Peyer's patch (tissue), 4 donors: ENCODE measurements at regions not wholly inside any gene's neighbourhood (a gene's known extent, or its start where the extent isn't known, plus 50 kb on each side); places are given as distances from the start of the nearest gene placed in this dataset.
A peak's percentile ranks its signal among the peaks of the same experiment; 100 is the strongest.

Source experiments
- DNase-seq, 3 donors: peaks; one replicate each; pipeline ENCODE4 v3.0.0-alpha.2; 2017 to 2019
- H3K27ac ChIP-seq, 4 donors: fragments of 200-600 bp; sonication (generic); one replicate each; pipeline ENCODE4 v1.5.1; 2016 to 2019
- H3K27me3 ChIP-seq, 2 donors: fragments of 200-600 bp; sonication (generic); one replicate each; pipeline ENCODE4 v1.5.1; 2019
- H3K36me3 ChIP-seq, 3 donors: fragments of 200-600 bp; sonication (generic); one replicate each; pipeline ENCODE4 v1.5.1; 2016 to 2019
- H3K4me1 ChIP-seq, 4 donors: fragments of 200-600 bp; sonication (generic); one replicate each; pipeline ENCODE4 v1.5.1; 2016 to 2019
- H3K4me3 ChIP-seq, 4 donors: fragments of 200-600 bp; sonication (generic); 1 replicate in 3 of 4; 2 replicates in 1 of 4; pipeline ENCODE4 v1.5.1; 2016 to 2019; ENCODE audit warnings: mild to moderate bottlenecking in 1 of 4
- H3K9me3 ChIP-seq, 4 donors: fragments of 200-600 bp; sonication (generic); one replicate each; pipeline ENCODE4 v1.5.1; 2016 to 2019; ENCODE audit warnings: mild to moderate bottlenecking in 1 of 4
- CTCF ChIP-seq, 6 experiments: fragments of 450-650 bp in 4 of 6; fragments of 200-600 bp in 2 of 6; sonication (generic) in 1 of 6; IDR thresholded peaks; one replicate each; pipeline ENCODE4 v1.5.1; 2017 to 2019; ENCODE audit warnings: antibody characterized with exemption in 6 of 6, mild to moderate bottlenecking in 3 of 6, moderate library complexity in 1 of 6
- POLR2A ChIP-seq, 2 donors: fragments of 450-650 bp; IDR thresholded peaks; one replicate each; pipeline ENCODE4 v1.5.1; 2017; ENCODE audit warnings: antibody characterized with exemption in 2 of 2, mild to moderate bottlenecking in 2 of 2, moderate library complexity in 2 of 2

- Histone ChIP-seq H3K27me3 (no peaks in the 10 kb centered on the region), H3K4me3 (no peak overlapping the region), H3K27ac (peak overlapping the region in 1 of 4 donors; percentile 49), H3K36me3 (no peaks in the 10 kb centered on the region), H3K9me3 (no peaks in the 10 kb centered on the region), H3K4me1 (no peaks in the 10 kb centered on the region)
- TF ChIP-seq CTCF (IDR thresholded peaks at IDR 0.05) (no peak), POLR2A (IDR thresholded peaks at IDR 0.05) (no peak)
- no peak for DNase-seq
Observed at GRCh38 chr6:4581468-4582385, 194.5 kb upstream of the CDYL start.

GRCh38 chr6:4580361-4580760 is 195.8 kb upstream of the CDYL start:
- DNase-seq: no peak
- TF ChIP-seq CTCF (IDR thresholded peaks at IDR 0.05) (no peak), POLR2A (IDR thresholded peaks at IDR 0.05) (no peak)
- Histone ChIP-seq H3K27ac (no peak overlapping the region), H3K9me3 (no peaks in the 10 kb centered on the region), H3K27me3 (no peaks in the 10 kb centered on the region), H3K4me1 (no peaks in the 10 kb centered on the region), H3K36me3 (no peaks in the 10 kb centered on the region), H3K4me3 (no peak overlapping the region)

GRCh38 chr6:4577406-4577805 is 198.8 kb upstream of the CDYL start:
- H3K9me3 ChIP-seq: no peaks in the 10 kb centered on the region
- H3K4me3 ChIP-seq: no peak overlapping the region
- no peaks in the 10 kb centered on the region for H3K4me1 ChIP-seq
- H3K27ac ChIP-seq: peak overlapping the region in 1 of 4 donors; percentile 34
- DNase-seq: no peak
- H3K27me3 ChIP-seq: no peaks in the 10 kb centered on the region
- TF ChIP-seq POLR2A (IDR thresholded peaks at IDR 0.05) (no peak), CTCF (IDR thresholded peaks at IDR 0.05) (no peak)
- H3K36me3 ChIP-seq: no peaks in the 10 kb centered on the region

GRCh38 chr6:4575714-4576113 is 200.5 kb upstream of the CDYL start:
- Histone ChIP-seq H3K4me1 (no peaks in the 10 kb centered on the region), H3K9me3 (peaks cover 0 to 8% (median 2%) of the 10 kb centered on the region in 4 donors), H3K36me3 (no peaks in the 10 kb centered on the region), H3K27ac (no peak overlapping the region), H3K4me3 (no peak overlapping the region), H3K27me3 (no peaks in the 10 kb centered on the region)
- TF ChIP-seq POLR2A (IDR thresholded peaks at IDR 0.05): no peak
- no peak for TF ChIP-seq CTCF (IDR thresholded peaks at IDR 0.05)
- no peak for DNase-seq

GRCh38 chr6:4574007-4574406 is 202.2 kb upstream of the CDYL start:
- Histone ChIP-seq H3K27me3 (no peaks in the 10 kb centered on the region), H3K9me3 (peaks cover 0 to 8% (median 2%) of the 10 kb centered on the region in 4 donors), H3K36me3 (no peaks in the 10 kb centered on the region), H3K4me3 (no peak overlapping the region), H3K4me1 (no peaks in the 10 kb centered on the region), H3K27ac (no peak overlapping the region)
- TF ChIP-seq POLR2A (IDR thresholded peaks at IDR 0.05): no peak
- no peak for TF ChIP-seq CTCF (IDR thresholded peaks at IDR 0.05)
- no peak for DNase-seq
